ENCODE measurements at regions not wholly inside any gene's neighbourhood (a gene's known extent, or its start where the extent isn't known, plus 50 kb on each side); places are given as distances from the start of the nearest gene placed in this dataset.

GRCh38 chr4:14225688-14226207, 598.2 kb upstream of the BOD1L1 start:
- Mint-ChIP-seq H3K27ac (no peak overlapping the region), H3K9me3 (peaks cover 0 to 12% (median 0%) of the 10 kb centered on the region in 9 donors), H3K36me3 (no peaks in the 10 kb centered on the region)

GRCh38 chr4:14233126-14233525, 605.6 kb upstream of the BOD1L1 start:
- peaks cover 0 to 10% (median 2%) of the 10 kb centered on the region in 5 donors for H3K27me3 Mint-ChIP-seq
- peaks cover 0 to 6% (median 0%) of the 10 kb centered on the region in 9 donors for H3K9me3 Mint-ChIP-seq

More at GRCh38 chr4:14225688-14226207, 598.2 kb upstream of the BOD1L1 start:
- Mint-ChIP-seq H3K4me1 (no peaks in the 10 kb centered on the region), H3K4me3 (no peak overlapping the region), H3K27me3 (peaks cover 0 to 2% (median 0%) of the 10 kb centered on the region in 5 donors)
- POLR2A ChIA-PET: no interaction called here
- DNase-seq (no peak), ATAC-seq (no peak)

GRCh38 chr4:14234307-14234706, 606.8 kb upstream of the BOD1L1 start:
- peaks cover 0 to under 1% (median 0%) of the 10 kb centered on the region in 9 donors for H3K9me3 Mint-ChIP-seq
- H3K27ac Mint-ChIP-seq: no peak overlapping the region
- ATAC-seq (no peak), DNase-seq (no peak)
- no peaks in the 10 kb centered on the region for H3K4me1 Mint-ChIP-seq
- H3K36me3 Mint-ChIP-seq: no peaks in the 10 kb centered on the region
- peaks cover 0 to 10% (median 2%) of the 10 kb centered on the region in 5 donors for H3K27me3 Mint-ChIP-seq
- no peak overlapping the region for H3K4me3 Mint-ChIP-seq
- POLR2A ChIA-PET: no interaction called here

More at GRCh38 chr4:14233126-14233525, 605.6 kb upstream of the BOD1L1 start:
- Mint-ChIP-seq H3K4me1 (no peaks in the 10 kb centered on the region), H3K27ac (no peak overlapping the region), H3K4me3 (no peak overlapping the region), H3K36me3 (no peaks in the 10 kb centered on the region)
- no peak for ATAC-seq
- no peak for DNase-seq
- POLR2A ChIA-PET: no interaction called here

DNA sequence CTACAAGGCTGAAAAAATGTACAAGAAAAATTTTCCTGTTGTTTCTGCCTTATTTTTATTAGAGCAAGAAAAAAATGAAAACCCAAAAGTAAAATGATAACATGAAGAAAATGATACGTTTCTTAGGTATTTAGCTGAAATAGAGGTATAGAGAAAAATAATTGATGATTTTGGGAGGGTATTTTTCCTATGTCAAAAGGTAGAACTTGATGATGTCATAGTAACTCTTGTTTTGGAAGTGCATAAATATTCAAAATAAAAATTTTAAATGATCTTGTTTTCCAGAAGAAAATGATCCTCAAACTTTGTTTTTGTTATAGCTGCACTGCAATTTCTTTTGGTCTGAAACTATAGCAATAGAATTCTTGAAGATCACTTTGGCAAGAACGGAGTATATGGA, 608.8 kb upstream of the BOD1L1 start:
- Mint-ChIP-seq H3K4me1 (no peaks in the 10 kb centered on the region), H3K27me3 (peaks cover 0 to 10% (median 2%) of the 10 kb centered on the region in 5 donors), H3K4me3 (no peak overlapping the region), H3K27ac (no peak overlapping the region), H3K36me3 (no peaks in the 10 kb centered on the region), H3K9me3 (peaks cover 0 to 4% (median 0%) of the 10 kb centered on the region in 9 donors)
- DNase-seq (no peak), ATAC-seq (no peak)
- POLR2A ChIA-PET: no interaction called here

GRCh38 chr4:14237911-14238310, 610.4 kb upstream of the BOD1L1 start:
- H3K9me3 Mint-ChIP-seq: peaks cover 0 to 4% (median 0%) of the 10 kb centered on the region in 9 donors
- H3K27ac Mint-ChIP-seq: no peak overlapping the region
- no peaks in the 10 kb centered on the region for H3K36me3 Mint-ChIP-seq
- no peak overlapping the region for H3K4me3 Mint-ChIP-seq
- ATAC-seq (no peak), DNase-seq (no peak)
- POLR2A ChIA-PET: no interaction called here
- no peaks in the 10 kb centered on the region for H3K4me1 Mint-ChIP-seq
- peaks cover 0 to 7% (median 2%) of the 10 kb centered on the region in 5 donors for H3K27me3 Mint-ChIP-seq

- peaks cover 0 to 4% (median 0%) of the 10 kb centered on the region in 9 donors for H3K9me3 Mint-ChIP-seq
- POLR2A ChIA-PET: no interaction called here
- ATAC-seq (no peak), DNase-seq (no peak)
- no peak overlapping the region for H3K27ac Mint-ChIP-seq
- no peaks in the 10 kb centered on the region for H3K4me1 Mint-ChIP-seq
- peaks cover 0 to 5% (median 0%) of the 10 kb centered on the region in 5 donors for H3K27me3 Mint-ChIP-seq
- no peak overlapping the region for H3K4me3 Mint-ChIP-seq
- no peaks in the 10 kb centered on the region for H3K36me3 Mint-ChIP-seq
These were observed 614.0 kb upstream of the BOD1L1 start for GRCh38 chr4:14241574-14241973.

- POLR2A ChIA-PET: no interaction called here
- Mint-ChIP-seq H3K4me1 (peaks cover 0 to 2% (median 0%) of the 10 kb centered on the region in 4 donors), H3K4me3 (no peak overlapping the region), H3K27ac (no peak overlapping the region), H3K36me3 (no peaks in the 10 kb centered on the region), H3K9me3 (peaks cover 0 to 14% (median 0%) of the 10 kb centered on the region in 9 donors), H3K27me3 (peaks cover 0 to 18% (median 0%) of the 10 kb centered on the region in 5 donors)
- DNase-seq (no peak), ATAC-seq (no peak)
These were observed 620.2 kb upstream of the BOD1L1 start for GRCh38 chr4:14247767-14248166.

GRCh38 chr4:14249226-14249625, 621.7 kb upstream of the BOD1L1 start:
- Mint-ChIP-seq H3K9me3 (peaks cover 0 to 19% (median 0%) of the 10 kb centered on the region in 9 donors), H3K4me1 (peaks cover 0 to 2% (median 0%) of the 10 kb centered on the region in 4 donors), H3K4me3 (no peak overlapping the region), H3K27me3 (peaks cover 0 to 14% (median 0%) of the 10 kb centered on the region in 5 donors), H3K27ac (no peak overlapping the region), H3K36me3 (no peaks in the 10 kb centered on the region)
- ATAC-seq (no peak), DNase-seq (no peak)
- POLR2A ChIA-PET: no interaction called here

DNA sequence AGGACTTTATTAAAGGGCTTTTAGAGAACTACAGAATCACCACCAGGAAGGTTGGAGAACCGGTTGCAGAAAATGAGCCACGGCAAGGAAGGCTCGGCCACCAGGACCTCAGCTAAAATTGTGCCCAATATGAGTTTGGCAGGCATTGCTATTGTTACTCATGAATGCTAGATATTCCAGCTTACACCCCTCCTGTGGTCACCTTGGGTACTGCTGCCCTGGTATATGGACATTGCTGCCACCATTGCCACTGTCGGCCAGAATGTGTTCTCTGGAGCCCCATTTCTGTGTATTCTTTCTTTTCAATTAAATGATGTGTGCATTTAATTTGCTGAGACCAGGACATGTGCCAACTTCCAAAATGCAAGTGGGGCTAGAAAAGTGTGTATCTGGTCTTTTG, 626.7 kb upstream of the BOD1L1 start:
- Mint-ChIP-seq H3K4me3 (no peak overlapping the region), H3K4me1 (peaks cover 0 to 2% (median 0%) of the 10 kb centered on the region in 4 donors), H3K27ac (no peak overlapping the region), H3K36me3 (no peaks in the 10 kb centered on the region), H3K9me3 (peaks cover 0 to 19% (median 0%) of the 10 kb centered on the region in 9 donors), H3K27me3 (peaks cover 0 to 10% (median 0%) of the 10 kb centered on the region in 5 donors)
- ATAC-seq (no peak), DNase-seq (no peak)
- POLR2A ChIA-PET: no interaction called here

GRCh38 chr4:14254926-14255325, 627.4 kb upstream of the BOD1L1 start:
- DNase-seq: no peak
- no peaks in the 10 kb centered on the region for H3K36me3 Mint-ChIP-seq
- POLR2A ChIA-PET: no interaction called here
- no peak for ATAC-seq
- H3K27me3 Mint-ChIP-seq: peaks cover 0 to 8% (median 0%) of the 10 kb centered on the region in 5 donors
- peaks cover 0 to 2% (median 0%) of the 10 kb centered on the region in 4 donors for H3K4me1 Mint-ChIP-seq
- H3K27ac Mint-ChIP-seq: no peak overlapping the region
- no peak overlapping the region for H3K4me3 Mint-ChIP-seq
- peaks cover 0 to 19% (median 0%) of the 10 kb centered on the region in 9 donors for H3K9me3 Mint-ChIP-seq

DNA sequence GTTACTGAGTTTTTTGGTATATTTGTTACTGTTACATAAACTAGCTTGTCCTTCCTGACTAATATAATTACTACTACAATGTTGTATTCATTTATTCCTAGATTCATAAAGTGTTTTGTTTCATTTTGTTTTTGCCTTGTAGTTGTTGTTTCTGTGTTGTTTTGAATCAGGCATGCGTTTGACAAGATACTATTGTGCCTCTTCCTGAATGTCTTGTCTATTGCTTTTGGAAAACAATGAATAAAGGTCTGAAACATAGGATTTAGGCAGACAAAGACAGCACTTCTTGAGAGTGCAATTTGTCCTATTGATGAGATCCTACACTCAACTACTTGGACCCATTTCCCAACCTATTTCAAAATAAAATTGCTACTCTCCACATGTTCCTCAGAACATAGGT, 630.4 kb upstream of the BOD1L1 start:
- Mint-ChIP-seq H3K4me1 (no peaks in the 10 kb centered on the region), H3K27me3 (peaks cover 0 to 2% (median 0%) of the 10 kb centered on the region in 5 donors), H3K9me3 (peaks cover 0 to 5% (median 0%) of the 10 kb centered on the region in 9 donors), H3K27ac (no peak overlapping the region), H3K4me3 (no peak overlapping the region), H3K36me3 (no peaks in the 10 kb centered on the region)
- DNase-seq: no peak
- no peak for ATAC-seq
- POLR2A ChIA-PET: no interaction called here

DNA sequence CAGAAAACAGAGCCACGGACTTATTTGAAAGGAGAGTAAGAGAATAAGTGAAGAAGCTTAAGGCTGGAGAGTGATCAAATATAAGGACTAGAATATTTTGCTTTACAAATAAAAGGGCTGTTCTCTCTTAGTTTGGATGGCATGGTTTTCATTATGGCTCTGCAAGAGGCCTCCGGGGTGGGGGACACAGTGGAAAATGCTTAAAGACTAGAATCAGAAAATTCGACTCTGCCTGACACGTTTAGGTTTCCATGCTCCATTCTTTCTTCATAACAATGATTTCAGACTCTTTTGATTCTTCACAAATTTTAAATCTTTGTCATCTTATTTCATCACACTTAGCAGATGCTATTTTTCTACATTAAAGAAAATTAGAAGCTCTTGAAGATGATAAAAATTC, 632.4 kb upstream of the BOD1L1 start:
- Mint-ChIP-seq H3K27me3 (peaks cover 0 to 2% (median 0%) of the 10 kb centered on the region in 5 donors), H3K36me3 (no peaks in the 10 kb centered on the region), H3K27ac (no peak overlapping the region), H3K4me3 (no peak overlapping the region), H3K9me3 (peaks cover 0 to 6% (median 0%) of the 10 kb centered on the region in 9 donors), H3K4me1 (no peaks in the 10 kb centered on the region)
- no peak for ATAC-seq
- no peak for DNase-seq
- POLR2A ChIA-PET: no interaction called here

- no peak overlapping the region for H3K4me3 Mint-ChIP-seq
- H3K9me3 Mint-ChIP-seq: peaks cover 0 to 6% (median 0%) of the 10 kb centered on the region in 9 donors
- no peak for ATAC-seq
- POLR2A ChIA-PET: no interaction called here
- peaks cover 0 to 5% (median 0%) of the 10 kb centered on the region in 5 donors for H3K27me3 Mint-ChIP-seq
- no peak for DNase-seq
- H3K36me3 Mint-ChIP-seq: no peaks in the 10 kb centered on the region
- no peak overlapping the region for H3K27ac Mint-ChIP-seq
- H3K4me1 Mint-ChIP-seq: no peaks in the 10 kb centered on the region
These were observed 633.1 kb upstream of the BOD1L1 start for GRCh38 chr4:14260591-14260990.

DNA sequence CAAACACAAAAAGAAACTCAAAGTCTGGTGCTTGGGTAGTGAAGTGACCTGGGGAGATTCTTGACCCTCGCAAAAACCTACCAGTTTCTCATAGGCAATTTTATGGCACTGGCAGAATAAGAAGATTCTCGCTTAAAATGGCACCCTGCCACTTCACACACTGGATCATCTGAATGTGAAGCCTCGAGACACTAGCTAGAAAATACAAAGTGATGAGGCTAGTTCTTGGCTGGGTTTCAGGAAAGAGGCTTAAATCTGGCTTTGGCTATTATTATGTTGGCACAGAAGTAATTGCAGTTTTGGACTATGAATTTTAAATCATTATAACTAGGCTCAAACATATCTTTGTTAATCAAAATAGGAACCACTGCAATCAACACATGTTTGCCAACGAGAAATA, 634.7 kb upstream of the BOD1L1 start:
- Mint-ChIP-seq H3K27ac (no peak overlapping the region), H3K36me3 (no peaks in the 10 kb centered on the region), H3K27me3 (peaks cover 0 to 13% (median 3%) of the 10 kb centered on the region in 5 donors), H3K4me1 (peaks cover 0 to 1% (median 0%) of the 10 kb centered on the region in 4 donors), H3K4me3 (no peak overlapping the region), H3K9me3 (peaks cover 0 to 6% (median 0%) of the 10 kb centered on the region in 9 donors)
- no peak for ATAC-seq
- POLR2A ChIA-PET: no interaction called here
- no peak for DNase-seq

Data from naive thymus-derived CD8-positive, alpha-beta T cell (primary cell).